Activated CD4-positive, alpha-beta T cell treated with anti-CD3 and anti-CD28 coated beads for 24 hours (primary cell): ENCODE measurements at regions not wholly inside any gene's neighbourhood (a gene's known extent, or its start where the extent isn't known, plus 50 kb on each side); places are given as distances from the start of the nearest gene placed in this dataset.
"Not testable (repeated sequence)": the region's sequence is repeated elsewhere in the genome, so short reads cannot be mapped to it uniquely, and the experiment has no call there.

Experiments used
- DNase-seq, 2 donors: peaks; one replicate each; pipeline ENCODE4 v3.0.0-alpha.2; 2020; ENCODE audit warnings: low read depth in 2 of 2

- DNase-seq: no peak
Measured at GRCh38 chr6:115811541-115811940, 249.2 kb downstream of the FRK start.

- DNase-seq: no peak
Measured at GRCh38 chr6:115798229-115798628, 262.5 kb downstream of the FRK start.

- no peak for DNase-seq
Measured at GRCh38 chr6:115796829-115797228, 263.9 kb downstream of the FRK start.

GRCh38 chr6:115796061-115796460 is 264.6 kb downstream of the FRK start:
- DNase-seq: no peak

GRCh38 chr6:115783402-115784061 is 277.2 kb downstream of the FRK start:
- DNase-seq: no peak

GRCh38 chr6:115782612-115783011 is 278.1 kb downstream of the FRK start:
- no peak for DNase-seq

- DNase-seq: no peak
Measured at GRCh38 chr6:115773741-115774140, 286.9 kb downstream of the FRK start.

- DNase-seq: no peak
Measured at GRCh38 chr6:115770851-115771250, 289.8 kb downstream of the FRK start.

- DNase-seq: no peak
Measured at GRCh38 chr6:115768500-115768899, 292.2 kb downstream of the FRK start.

- DNase-seq: no peak
Measured at GRCh38 chr6:115767931-115768330, 292.8 kb downstream of the FRK start.

- DNase-seq: no peak
Measured at GRCh38 chr6:115766745-115767462, 293.8 kb downstream of the FRK start.

- DNase-seq: no peak
Measured at GRCh38 chr6:115765966-115766365, 294.7 kb downstream of the FRK start.

- no peak for DNase-seq
Measured at GRCh38 chr6:115759051-115759450, 301.6 kb downstream of the FRK start.

GRCh38 chr6:115753446-115753845 is 307.2 kb downstream of the FRK start:
- DNase-seq: no peak

GRCh38 chr6:115750946-115751345 is 309.7 kb downstream of the FRK start:
- DNase-seq: no peak

- DNase-seq: no peak
Measured at GRCh38 chr6:115750292-115750691, 310.4 kb downstream of the FRK start.

GRCh38 chr6:115747719-115748118 is 313.0 kb downstream of the FRK start:
- no peak for DNase-seq

- not testable (repeated sequence) for DNase-seq
Measured at GRCh38 chr6:115746583-115746982, 314.1 kb downstream of the FRK start.

GRCh38 chr6:115740907-115741306 is 319.8 kb downstream of the FRK start:
- no peak for DNase-seq

- no peak for DNase-seq
Measured at GRCh38 chr6:115735610-115736009, 325.1 kb downstream of the FRK start.

GRCh38 chr6:115733426-115733825 is 327.3 kb downstream of the FRK start:
- DNase-seq: no peak

GRCh38 chr6:115729036-115729435 is 331.7 kb downstream of the FRK start:
- DNase-seq: no peak

- no peak for DNase-seq
Measured at GRCh38 chr6:115728171-115728570, 332.5 kb downstream of the FRK start.

GRCh38 chr6:115721564-115721963 is 339.1 kb downstream of the FRK start:
- DNase-seq: no peak
